HG03521 (cell line): ENCODE measurements at regions not wholly inside any gene's neighbourhood (a gene's known extent, or its start where the extent isn't known, plus 50 kb on each side); places are given as distances from the start of the nearest gene placed in this dataset.
"Not testable (repeated sequence)": the region's sequence is repeated elsewhere in the genome, so short reads cannot be mapped to it uniquely, and the experiment has no call there.

Source experiments
- ATAC-seq: cut with Tn5 transposase; IDR thresholded peaks from one replicate; pipeline ENCODE4 v1.9.1; 2021; ENCODE audit warnings: mild to moderate bottlenecking, moderate library complexity; ENCODE audit not compliant: unreplicated experiment

DNA sequence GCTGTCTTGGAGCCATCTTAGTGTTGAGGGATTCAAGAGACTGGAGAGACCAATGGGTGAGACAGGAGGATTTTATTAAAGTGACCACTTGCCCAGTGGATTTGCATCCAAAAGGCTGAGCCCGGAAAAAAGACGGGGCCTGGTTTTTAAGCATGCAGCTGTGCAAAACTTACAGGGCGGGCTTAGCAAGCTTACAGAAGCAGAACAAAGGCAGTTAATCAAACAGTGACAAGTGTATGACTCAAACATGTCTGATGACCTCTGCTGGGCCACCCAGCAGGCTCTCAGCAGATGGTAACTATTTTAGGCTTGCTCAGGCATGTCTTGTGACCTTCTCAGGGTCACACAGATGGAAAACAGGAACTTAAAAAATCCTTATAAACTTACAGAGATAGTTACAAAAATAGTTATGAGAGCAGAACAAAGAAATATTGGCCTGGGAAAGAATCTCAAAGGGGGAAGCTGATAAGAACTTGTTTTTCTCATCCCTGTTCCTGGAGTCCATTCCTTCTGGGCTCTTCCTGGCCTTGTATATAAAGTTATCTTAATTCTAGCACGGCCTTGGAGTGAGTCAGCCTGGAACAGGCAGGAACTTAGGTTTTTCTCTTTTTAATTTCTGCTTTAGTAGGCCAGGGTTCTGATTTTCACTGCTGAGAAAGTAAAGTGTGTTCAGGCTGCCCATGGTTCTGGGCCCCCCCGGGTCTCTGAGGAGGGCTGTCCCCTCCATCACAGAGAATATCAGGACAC is 141.3 kb downstream of the CCDC74A start:
- not testable (repeated sequence) for ATAC-seq

DNA sequence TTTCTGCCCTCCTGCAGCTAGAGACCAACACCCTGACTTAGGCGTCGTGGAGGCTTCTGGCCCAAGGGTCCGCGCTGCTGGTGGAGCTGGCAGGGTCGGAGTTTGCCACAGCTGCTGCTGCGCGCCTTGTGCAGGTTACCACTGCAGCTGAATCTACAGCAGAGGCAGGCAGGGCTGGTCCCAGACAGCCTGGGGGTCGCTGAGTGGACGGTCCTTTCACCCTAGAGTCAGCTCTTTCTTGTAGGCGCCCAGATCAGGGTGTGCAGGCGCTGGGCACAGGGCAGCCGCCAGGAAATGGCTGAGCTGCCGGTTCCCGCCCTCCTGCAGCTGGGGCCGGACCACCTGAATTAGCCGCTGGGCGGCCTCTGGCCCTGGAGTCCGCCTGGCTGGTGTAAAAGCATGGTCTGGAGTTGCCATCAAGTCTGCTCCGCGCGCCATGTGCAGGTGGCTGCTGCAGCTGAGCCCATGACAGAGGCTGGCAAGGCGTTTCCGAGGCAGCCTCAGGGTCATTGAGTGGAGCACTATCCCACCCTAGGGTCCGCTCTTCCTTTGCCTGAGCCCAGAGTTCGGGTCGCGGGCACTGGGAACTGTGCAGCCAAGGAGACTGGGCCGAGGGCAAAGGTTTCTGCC is 144.3 kb downstream of the CCDC74A start:
- ATAC-seq: not testable (repeated sequence)

GRCh38 chr2:131672471-131673399 is 145.0 kb downstream of the CCDC74A start:
- ATAC-seq: peak; percentile 84

DNA sequence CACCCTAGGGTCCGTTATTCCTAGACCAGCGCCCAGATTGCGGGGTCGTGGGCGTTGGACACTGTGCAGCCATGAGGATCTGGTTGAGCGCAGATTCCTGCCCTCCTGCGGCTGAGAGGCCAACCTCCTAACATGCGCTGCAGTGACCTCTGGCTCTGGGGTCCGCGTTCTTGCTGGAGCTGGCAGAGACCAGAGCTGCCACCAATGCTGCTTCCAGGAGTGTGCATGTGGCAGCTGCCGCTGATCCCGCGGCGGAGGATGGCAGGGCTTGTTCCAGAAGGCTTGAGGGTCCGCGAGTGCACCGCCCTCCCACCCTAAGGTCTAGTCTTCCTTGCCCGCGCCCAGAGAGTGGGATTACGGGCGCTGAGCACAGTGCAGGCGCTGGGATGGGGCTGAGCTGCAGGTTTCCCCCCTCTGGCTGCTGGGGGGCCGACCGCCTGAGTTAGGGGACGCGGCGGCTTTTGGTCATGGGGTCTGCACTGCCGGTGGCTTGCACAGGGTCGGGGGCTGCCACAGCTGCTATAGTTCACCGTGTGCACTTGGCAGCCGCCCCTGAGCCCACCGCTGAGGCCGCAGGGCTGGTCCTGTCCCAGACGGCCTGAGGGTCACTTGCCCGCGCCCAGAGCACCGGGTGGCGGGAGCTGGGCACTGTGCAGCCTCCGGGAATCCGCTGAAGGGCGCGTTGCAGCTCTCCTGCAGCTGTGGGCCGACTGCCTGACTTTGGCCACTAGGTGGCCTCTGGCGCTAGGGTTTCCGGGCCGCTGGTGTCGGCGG is 145.9 kb downstream of the CCDC74A start:
- peak; percentile 96 for ATAC-seq

GRCh38 chr2:131674174-131674507 is 146.5 kb downstream of the CCDC74A start:
- ATAC-seq: no peak

GRCh38 chr2:131681611-131682121 is 154.0 kb downstream of the CCDC74A start:
- ATAC-seq: not testable (repeated sequence)

DNA sequence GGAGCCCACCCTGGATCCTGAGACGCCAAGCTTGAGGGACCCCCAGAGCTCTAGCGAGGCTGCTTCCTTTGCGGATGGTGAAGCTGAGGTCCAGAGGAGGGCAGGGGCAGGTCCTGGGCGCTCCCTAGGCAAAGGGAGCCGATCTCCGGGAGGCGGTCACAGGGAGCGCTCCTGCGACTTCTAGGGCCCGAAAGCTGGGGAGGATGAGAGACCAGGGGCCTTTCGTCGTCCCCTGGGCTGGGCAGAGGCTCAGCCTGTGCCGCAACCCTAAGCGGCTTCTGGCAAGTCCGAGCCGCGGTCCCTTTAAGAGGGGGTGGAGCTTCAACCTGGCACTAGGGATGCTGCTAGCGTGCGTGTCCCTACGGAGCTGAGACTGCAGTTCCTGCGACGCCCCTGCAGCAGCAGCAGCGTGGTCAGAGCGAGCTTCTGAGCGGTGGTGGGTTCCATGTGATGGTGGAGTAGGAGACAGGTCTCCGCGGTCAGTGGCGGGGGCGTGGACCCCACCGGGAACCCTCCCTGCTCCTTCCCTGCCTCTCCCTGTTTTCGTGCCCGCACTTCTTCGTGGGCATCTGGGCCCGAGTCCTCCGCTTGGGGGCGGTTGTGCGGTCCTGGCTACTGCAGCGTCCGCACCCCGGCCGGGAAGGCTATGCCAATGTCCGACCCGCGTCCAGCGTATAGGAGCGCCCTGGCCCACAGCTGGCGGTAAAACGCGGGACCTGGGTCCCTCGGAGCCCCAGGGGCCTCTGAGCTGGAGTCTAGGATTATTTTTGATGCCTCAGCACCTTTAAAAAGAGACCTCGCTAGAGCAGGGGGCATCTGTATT is 154.6 kb downstream of the CCDC74A start:
- peak; percentile 99 for ATAC-seq

DNA sequence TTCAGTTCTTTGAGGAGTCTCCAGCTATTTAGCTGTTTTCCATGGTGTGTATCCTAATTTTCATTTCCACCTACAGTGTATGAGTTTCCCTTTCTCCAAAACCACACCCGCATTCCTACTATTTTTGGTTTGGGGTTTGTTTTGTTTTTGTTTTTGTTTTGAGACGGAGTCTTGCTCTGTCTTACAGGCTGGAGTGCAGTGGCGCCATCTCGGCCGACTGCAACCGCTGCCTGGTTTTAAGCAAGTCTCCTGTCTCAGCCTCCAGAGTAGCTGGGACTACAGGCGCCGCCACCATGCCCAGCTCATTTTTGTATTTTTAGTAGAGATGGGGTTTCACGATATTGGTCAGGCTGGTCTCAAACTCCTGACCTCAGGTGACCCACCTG is 155.2 kb downstream of the CCDC74A start:
- peak; percentile 33 for ATAC-seq

- not testable (repeated sequence) for ATAC-seq
Observed at GRCh38 chr2:131684631-131685316, 157.1 kb downstream of the CCDC74A start.

GRCh38 chr2:131686164-131686893 is 158.6 kb downstream of the CCDC74A start:
- ATAC-seq: not testable (repeated sequence)

- not testable (repeated sequence) for ATAC-seq
Observed at GRCh38 chr2:131686894-131687238, 159.2 kb downstream of the CCDC74A start.

DNA sequence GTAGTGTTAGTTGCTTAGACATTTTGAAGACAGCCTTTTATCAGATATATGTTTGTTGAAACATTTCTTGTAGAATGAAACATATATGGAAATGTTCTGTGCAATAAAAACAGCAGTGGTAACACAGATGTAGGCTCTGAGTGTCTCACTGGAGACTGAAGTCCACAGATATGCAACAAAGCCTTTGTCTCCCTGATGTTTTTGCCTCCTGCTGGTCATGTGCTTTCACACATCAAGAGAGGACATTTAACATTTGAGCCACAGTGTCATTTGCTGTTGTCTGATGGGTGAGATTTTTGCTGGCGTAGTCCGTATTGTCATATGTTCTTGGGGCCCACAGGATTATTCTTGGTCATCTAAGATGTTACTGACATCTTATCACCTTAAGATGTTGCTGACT is 161.4 kb downstream of the CCDC74A start:
- not testable (repeated sequence) for ATAC-seq

- ATAC-seq: not testable (repeated sequence)
Observed at GRCh38 chr2:131711268-131711667, 183.6 kb downstream of the CCDC74A start.

DNA sequence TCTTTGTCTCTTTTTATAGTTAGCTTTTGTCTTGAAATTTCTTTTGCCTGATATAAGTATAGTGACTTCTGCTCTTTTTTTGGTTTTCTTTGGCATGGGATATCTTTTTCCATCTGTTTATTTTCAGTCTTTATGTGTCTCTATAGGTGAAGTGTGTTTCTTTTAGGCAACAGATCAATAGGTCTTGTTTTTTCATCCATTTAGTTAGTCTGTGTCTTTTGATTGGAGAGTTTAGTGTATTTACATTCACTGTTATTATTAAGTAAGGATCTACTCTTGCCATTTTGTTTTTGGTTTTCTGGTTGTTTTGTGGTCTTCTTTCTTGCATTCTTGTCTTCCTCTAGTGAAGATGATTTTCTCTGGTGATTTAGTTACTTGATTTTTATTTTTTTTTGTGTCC is 190.2 kb downstream of the CCDC74A start:
- ATAC-seq: not testable (repeated sequence)

DNA sequence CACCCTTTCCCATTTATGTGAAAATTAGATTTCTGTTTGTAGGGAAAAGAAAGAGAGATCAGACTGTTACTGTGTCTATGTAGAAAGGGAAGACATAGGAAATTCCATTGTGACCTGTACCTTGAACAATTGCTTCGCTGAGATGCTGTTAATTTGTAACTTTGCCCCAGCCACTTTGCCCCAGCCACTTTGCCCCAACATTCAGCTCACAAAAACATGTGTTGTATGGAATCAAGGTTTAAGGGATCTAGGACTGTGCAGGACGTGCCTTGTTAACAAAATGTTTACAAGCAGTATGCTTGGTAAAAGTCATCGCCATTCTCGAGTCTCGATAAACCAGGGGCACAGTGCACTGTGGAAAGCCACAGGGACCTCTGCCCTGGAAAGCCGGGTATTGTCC is 193.5 kb downstream of the CCDC74A start:
- ATAC-seq: not testable (repeated sequence)

DNA sequence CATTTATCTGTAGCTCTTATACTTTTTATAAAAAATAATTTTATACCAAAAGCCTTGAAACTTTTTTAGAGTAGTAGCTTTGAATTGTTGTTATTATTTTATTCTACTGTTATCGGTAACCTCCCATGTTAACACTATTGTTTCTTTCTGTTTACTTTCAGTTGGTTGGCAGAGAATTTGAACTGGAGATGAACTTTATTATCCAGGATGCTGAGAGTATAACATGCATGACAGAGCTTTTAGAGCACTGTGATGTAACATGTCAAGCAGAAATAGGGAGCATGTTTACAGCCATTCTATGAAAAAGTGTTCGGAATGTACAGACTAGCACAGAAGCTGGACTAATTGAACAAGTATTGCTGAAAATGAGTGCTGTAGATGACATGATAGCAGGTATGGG is 194.6 kb downstream of the CCDC74A start:
- not testable (repeated sequence) for ATAC-seq

GRCh38 chr2:131724019-131724418 is 196.3 kb downstream of the CCDC74A start:
- ATAC-seq: no peak

DNA sequence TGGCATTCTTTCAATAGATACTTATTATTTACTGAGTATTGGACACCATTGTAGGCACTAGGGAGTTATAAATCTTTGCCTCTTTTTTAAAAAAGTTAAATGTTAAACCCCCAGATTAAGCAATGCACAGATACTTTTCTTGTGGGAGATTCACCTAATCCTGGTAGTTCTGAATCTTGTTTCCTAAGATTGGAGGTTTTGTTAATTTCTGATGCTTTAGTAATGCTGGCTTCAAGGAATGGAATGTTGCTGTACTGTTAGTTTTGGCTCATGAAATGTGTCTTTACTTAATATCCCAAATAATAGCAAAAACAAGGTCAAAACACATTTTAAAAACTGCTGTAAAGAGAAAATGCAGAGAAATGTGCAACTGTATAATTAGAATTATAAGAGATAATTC is 200.8 kb downstream of the CCDC74A start:
- not testable (repeated sequence) for ATAC-seq
